ENCODE measurements at regions not wholly inside any gene's neighbourhood (a gene's known extent, or its start where the extent isn't known, plus 50 kb on each side); places are given as distances from the start of the nearest gene placed in this dataset.

DNA sequence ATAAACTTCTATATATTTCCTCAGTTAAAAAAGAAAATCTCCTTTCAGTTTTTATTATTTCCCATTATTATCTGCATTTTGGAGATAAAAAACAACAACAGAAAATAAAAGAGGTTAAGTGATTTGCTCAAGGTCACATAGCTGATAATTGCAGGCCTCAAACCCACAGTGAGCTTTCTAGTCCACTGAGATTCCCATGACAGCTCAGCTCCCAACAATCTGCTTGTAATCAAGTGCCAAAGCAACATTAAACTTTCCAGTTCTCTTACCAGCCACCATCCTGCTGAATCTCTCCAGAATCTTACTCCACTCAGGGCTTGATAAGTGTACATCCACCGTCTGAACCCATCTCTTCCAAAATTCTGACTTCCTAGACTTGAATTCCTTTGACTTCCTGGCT lies 318.2 kb upstream of the SEMA6D start (continued):
- TF ChIP-seq, protein P1, sequence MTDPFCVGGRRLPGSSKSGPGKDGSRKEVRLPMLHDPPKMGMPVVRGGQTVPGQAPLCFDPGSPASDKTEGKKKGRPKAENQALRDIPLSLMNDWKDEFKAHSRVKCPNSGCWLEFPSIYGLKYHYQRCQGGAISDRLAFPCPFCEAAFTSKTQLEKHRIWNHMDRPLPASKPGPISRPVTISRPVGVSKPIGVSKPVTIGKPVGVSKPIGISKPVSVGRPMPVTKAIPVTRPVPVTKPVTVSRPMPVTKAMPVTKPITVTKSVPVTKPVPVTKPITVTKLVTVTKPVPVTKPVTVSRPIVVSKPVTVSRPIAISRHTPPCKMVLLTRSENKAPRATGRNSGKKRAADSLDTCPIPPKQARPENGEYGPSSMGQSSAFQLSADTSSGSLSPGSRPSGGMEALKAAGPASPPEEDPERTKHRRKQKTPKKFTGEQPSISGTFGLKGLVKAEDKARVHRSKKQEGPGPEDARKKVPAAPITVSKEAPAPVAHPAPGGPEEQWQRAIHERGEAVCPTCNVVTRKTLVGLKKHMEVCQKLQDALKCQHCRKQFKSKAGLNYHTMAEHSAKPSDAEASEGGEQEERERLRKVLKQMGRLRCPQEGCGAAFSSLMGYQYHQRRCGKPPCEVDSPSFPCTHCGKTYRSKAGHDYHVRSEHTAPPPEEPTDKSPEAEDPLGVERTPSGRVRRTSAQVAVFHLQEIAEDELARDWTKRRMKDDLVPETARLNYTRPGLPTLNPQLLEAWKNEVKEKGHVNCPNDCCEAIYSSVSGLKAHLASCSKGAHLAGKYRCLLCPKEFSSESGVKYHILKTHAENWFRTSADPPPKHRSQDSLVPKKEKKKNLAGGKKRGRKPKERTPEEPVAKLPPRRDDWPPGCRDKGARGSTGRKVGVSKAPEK (CRISPR knock-in tag; IDR thresholded peaks at IDR 0.05; ENCODE audit: borderline replicate concordance) = no peak
- no peak for TF ChIP-seq HDAC1 (CRISPR knock-in tag; IDR thresholded peaks at IDR 0.05)

DNA sequence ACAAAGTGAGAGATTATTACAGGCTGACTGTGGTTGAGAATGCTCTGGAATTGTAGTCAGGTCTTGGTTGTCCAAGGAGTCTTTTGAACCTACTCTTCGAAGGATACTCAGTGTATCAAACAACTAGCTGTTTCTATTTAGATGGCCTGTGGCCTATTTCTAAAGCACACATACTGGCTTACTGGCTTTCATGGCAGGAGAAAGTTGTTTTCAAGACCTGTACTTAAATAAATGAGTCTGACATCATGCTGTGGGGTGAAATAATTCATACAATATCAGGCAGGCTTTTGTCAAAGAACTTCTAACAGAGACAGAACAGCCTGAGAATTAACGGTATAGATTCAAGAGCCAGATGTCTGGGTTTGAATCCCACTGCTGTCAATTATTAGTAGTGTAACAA lies 316.7 kb upstream of the SEMA6D start:
- Histone ChIP-seq H3K27ac (ENCODE audit: extremely low read length, insufficient read depth, low read length) (no peak overlapping the region), H4K20me1 (ENCODE audit: insufficient read depth, low read length) (no peaks in the 10 kb centered on the region), H2AFZ (ENCODE audit: low read length) (no peak overlapping the region), H3K4me3 (replicated peaks in 1 of 3; ENCODE audit: insufficient read depth in 1 of 3, low read depth in 2 of 3, low read length in 3 of 3) (no peak overlapping the region), H3K27me3 (ENCODE audit: control insufficient read depth in 1 of 2, insufficient read depth in 2 of 2, low read length in 2 of 2) (no peaks in the 10 kb centered on the region), H3K4me2 (ENCODE audit: low read depth, low read length) (no peak overlapping the region), H3K9ac (ENCODE audit: insufficient read depth, low read depth, low read length) (no peak overlapping the region), H3K79me2 (ENCODE audit: insufficient read depth, low read length) (no peaks in the 10 kb centered on the region), H3K4me1 (ENCODE audit: insufficient read depth, low read length) (no peaks in the 10 kb centered on the region), H3K9me3 (ENCODE audit: low read length) (peaks cover 9% of the 10 kb centered on the region), H3K36me3 (replicated peaks in 1 of 2; ENCODE audit: control insufficient read depth in 1 of 2, insufficient read depth in 2 of 2, low read length in 2 of 2) (no peaks in the 10 kb centered on the region)
- in situ Hi-C loops (cut with HindIII; ENCODE audit: extremely low pct_ligation_motif_present, low pct_unique_long_range_greater_than_20kb) (no loop called here), intact Hi-C loops (cut with micrococcal nuclease; ENCODE audit: unreplicated experiment) (no loop called here)
- ChIA-PET CTCF (ENCODE audit: low intra/inter-chr PET ratio, low total read pairs) (no interaction called here), POLR2A (no interaction called here)
- no peak for FAIRE-seq
- DNase-seq (ENCODE audit: low spot score) = no peak
- no peak for ATAC-seq
- BruUV-seq (replicated peaks) = no TSS peak
- 4% methylated on average over 2 of the region's 2 CpGs for WGBS (ENCODE audit: low lambda C conversion rate)
- TF ChIP-seq IRF2 (CRISPR knock-in tag; IDR thresholded peaks at IDR 0.05) = no peak
- TF ChIP-seq NFIC (IDR thresholded peaks at IDR 0.05; ENCODE audit: low read length) = no peak
- TF ChIP-seq SPEN (CRISPR knock-in tag; IDR thresholded peaks at IDR 0.05; ENCODE audit: low read depth) = no peak
- no peak for TF ChIP-seq SCMH1 (CRISPR knock-in tag; IDR thresholded peaks at IDR 0.05; ENCODE audit: borderline replicate concordance)
- TF ChIP-seq ZNF775 (CRISPR knock-in tag; IDR thresholded peaks at IDR 0.05; ENCODE audit: borderline replicate concordance) = no peak
- TF ChIP-seq, protein P2, sequence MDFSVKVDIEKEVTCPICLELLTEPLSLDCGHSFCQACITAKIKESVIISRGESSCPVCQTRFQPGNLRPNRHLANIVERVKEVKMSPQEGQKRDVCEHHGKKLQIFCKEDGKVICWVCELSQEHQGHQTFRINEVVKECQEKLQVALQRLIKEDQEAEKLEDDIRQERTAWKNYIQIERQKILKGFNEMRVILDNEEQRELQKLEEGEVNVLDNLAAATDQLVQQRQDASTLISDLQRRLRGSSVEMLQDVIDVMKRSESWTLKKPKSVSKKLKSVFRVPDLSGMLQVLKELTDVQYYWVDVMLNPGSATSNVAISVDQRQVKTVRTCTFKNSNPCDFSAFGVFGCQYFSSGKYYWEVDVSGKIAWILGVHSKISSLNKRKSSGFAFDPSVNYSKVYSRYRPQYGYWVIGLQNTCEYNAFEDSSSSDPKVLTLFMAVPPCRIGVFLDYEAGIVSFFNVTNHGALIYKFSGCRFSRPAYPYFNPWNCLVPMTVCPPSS (IDR thresholded peaks at IDR 0.05) = no peak
- TF ChIP-seq ZNF510 (CRISPR knock-in tag; IDR thresholded peaks at IDR 0.05; ENCODE audit: low read depth) = no peak
- TF ChIP-seq, protein P3, sequence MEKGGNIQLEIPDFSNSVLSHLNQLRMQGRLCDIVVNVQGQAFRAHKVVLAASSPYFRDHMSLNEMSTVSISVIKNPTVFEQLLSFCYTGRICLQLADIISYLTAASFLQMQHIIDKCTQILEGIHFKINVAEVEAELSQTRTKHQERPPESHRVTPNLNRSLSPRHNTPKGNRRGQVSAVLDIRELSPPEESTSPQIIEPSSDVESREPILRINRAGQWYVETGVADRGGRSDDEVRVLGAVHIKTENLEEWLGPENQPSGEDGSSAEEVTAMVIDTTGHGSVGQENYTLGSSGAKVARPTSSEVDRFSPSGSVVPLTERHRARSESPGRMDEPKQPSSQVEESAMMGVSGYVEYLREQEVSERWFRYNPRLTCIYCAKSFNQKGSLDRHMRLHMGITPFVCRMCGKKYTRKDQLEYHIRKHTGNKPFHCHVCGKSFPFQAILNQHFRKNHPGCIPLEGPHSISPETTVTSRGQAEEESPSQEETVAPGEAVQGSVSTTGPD (CRISPR knock-in tag; IDR thresholded peaks at IDR 0.05) = no peak
- TF ChIP-seq, protein P4, sequence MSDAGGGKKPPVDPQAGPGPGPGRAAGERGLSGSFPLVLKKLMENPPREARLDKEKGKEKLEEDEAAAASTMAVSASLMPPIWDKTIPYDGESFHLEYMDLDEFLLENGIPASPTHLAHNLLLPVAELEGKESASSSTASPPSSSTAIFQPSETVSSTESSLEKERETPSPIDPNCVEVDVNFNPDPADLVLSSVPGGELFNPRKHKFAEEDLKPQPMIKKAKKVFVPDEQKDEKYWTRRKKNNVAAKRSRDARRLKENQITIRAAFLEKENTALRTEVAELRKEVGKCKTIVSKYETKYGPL (CRISPR knock-in tag; IDR thresholded peaks at IDR 0.05) = no peak
- TF ChIP-seq, protein P5, sequence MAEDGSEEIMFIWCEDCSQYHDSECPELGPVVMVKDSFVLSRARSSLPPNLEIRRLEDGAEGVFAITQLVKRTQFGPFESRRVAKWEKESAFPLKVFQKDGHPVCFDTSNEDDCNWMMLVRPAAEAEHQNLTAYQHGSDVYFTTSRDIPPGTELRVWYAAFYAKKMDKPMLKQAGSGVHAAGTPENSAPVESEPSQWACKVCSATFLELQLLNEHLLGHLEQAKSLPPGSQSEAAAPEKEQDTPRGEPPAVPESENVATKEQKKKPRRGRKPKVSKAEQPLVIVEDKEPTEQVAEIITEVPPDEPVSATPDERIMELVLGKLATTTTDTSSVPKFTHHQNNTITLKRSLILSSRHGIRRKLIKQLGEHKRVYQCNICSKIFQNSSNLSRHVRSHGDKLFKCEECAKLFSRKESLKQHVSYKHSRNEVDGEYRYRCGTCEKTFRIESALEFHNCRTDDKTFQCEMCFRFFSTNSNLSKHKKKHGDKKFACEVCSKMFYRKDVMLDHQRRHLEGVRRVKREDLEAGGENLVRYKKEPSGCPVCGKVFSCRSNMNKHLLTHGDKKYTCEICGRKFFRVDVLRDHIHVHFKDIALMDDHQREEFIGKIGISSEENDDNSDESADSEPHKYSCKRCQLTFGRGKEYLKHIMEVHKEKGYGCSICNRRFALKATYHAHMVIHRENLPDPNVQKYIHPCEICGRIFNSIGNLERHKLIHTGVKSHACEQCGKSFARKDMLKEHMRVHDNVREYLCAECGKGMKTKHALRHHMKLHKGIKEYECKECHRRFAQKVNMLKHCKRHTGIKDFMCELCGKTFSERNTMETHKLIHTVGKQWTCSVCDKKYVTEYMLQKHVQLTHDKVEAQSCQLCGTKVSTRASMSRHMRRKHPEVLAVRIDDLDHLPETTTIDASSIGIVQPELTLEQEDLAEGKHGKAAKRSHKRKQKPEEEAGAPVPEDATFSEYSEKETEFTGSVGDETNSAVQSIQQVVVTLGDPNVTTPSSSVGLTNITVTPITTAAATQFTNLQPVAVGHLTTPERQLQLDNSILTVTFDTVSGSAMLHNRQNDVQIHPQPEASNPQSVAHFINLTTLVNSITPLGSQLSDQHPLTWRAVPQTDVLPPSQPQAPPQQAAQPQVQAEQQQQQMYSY (CRISPR knock-in tag; IDR thresholded peaks at IDR 0.05) = no peak
- no peak for TF ChIP-seq HOXA7 (CRISPR knock-in tag; IDR thresholded peaks at IDR 0.05)
- no peak for TF ChIP-seq ZFP36L2 (CRISPR knock-in tag; IDR thresholded peaks at IDR 0.05)
- TF ChIP-seq KAT8 (CRISPR knock-in tag; IDR thresholded peaks at IDR 0.05) = no peak
